ENCODE measurements at regions not wholly inside any gene's neighbourhood (a gene's known extent, or its start where the extent isn't known, plus 50 kb on each side); places are given as distances from the start of the nearest gene placed in this dataset.

- TF ChIP-seq CTCF (conservative IDR thresholded peaks at IDR 0.05; ENCODE audit: low read depth, low read length), result no peak
- TF ChIP-seq EZH2 (IDR thresholded peaks at IDR 0.05; ENCODE audit: low read length, unreplicated experiment), result no peak
Measured at GRCh38 chr13:21913010-21913409, 242.1 kb downstream of the FGF9 start.
